Peyer's patch (tissue), 4 donors: ENCODE measurements at regions not wholly inside any gene's neighbourhood (a gene's known extent, or its start where the extent isn't known, plus 50 kb on each side); places are given as distances from the start of the nearest gene placed in this dataset.

Experiments
- DNase-seq, 3 donors: peaks; one replicate each; pipeline ENCODE4 v3.0.0-alpha.2; 2017 to 2019
- H3K27ac ChIP-seq, 4 donors: fragments of 200-600 bp; sonication (generic); one replicate each; pipeline ENCODE4 v1.5.1; 2016 to 2019
- H3K27me3 ChIP-seq, 2 donors: fragments of 200-600 bp; sonication (generic); one replicate each; pipeline ENCODE4 v1.5.1; 2019
- H3K36me3 ChIP-seq, 3 donors: fragments of 200-600 bp; sonication (generic); one replicate each; pipeline ENCODE4 v1.5.1; 2016 to 2019
- H3K4me1 ChIP-seq, 4 donors: fragments of 200-600 bp; sonication (generic); one replicate each; pipeline ENCODE4 v1.5.1; 2016 to 2019
- H3K4me3 ChIP-seq, 4 donors: fragments of 200-600 bp; sonication (generic); 1 replicate in 3 of 4; 2 replicates in 1 of 4; pipeline ENCODE4 v1.5.1; 2016 to 2019; ENCODE audit warnings: mild to moderate bottlenecking in 1 of 4
- H3K9me3 ChIP-seq, 4 donors: fragments of 200-600 bp; sonication (generic); one replicate each; pipeline ENCODE4 v1.5.1; 2016 to 2019; ENCODE audit warnings: mild to moderate bottlenecking in 1 of 4
- CTCF ChIP-seq, 6 experiments: fragments of 450-650 bp in 4 of 6; fragments of 200-600 bp in 2 of 6; sonication (generic) in 1 of 6; IDR thresholded peaks; one replicate each; pipeline ENCODE4 v1.5.1; 2017 to 2019; ENCODE audit warnings: antibody characterized with exemption in 6 of 6, mild to moderate bottlenecking in 3 of 6, moderate library complexity in 1 of 6
- POLR2A ChIP-seq, 2 donors: fragments of 450-650 bp; IDR thresholded peaks; one replicate each; pipeline ENCODE4 v1.5.1; 2017; ENCODE audit warnings: antibody characterized with exemption in 2 of 2, mild to moderate bottlenecking in 2 of 2, moderate library complexity in 2 of 2

- TF ChIP-seq POLR2A (IDR thresholded peaks at IDR 0.05) = no peak
- no peak for TF ChIP-seq CTCF (IDR thresholded peaks at IDR 0.05)
- Histone ChIP-seq H3K27me3 (no peaks in the 10 kb centered on the region), H3K4me3 (no peak overlapping the region), H3K36me3 (no peaks in the 10 kb centered on the region), H3K27ac (peak overlapping the region in 2 of 4 donors; percentile 44 to 54), H3K4me1 (peaks cover 0 to 14% (median 0%) of the 10 kb centered on the region in 4 donors), H3K9me3 (no peaks in the 10 kb centered on the region)
- no peak for DNase-seq
These were observed 60.3 kb upstream of the RNU6ATAC start for GRCh38 chr9:134224567-134225093.

GRCh38 chr9:134225186-134225585, 60.8 kb upstream of the RNU6ATAC start:
- no peak for TF ChIP-seq CTCF (IDR thresholded peaks at IDR 0.05)
- TF ChIP-seq POLR2A (IDR thresholded peaks at IDR 0.05) = no peak
- peaks cover 0 to 14% (median 0%) of the 10 kb centered on the region in 4 donors for H3K4me1 ChIP-seq
- H3K9me3 ChIP-seq = no peaks in the 10 kb centered on the region
- H3K27me3 ChIP-seq = no peaks in the 10 kb centered on the region
- no peak overlapping the region for H3K4me3 ChIP-seq
- peak overlapping the region in 1 of 4 donors; percentile 74 for H3K27ac ChIP-seq
- H3K36me3 ChIP-seq = no peaks in the 10 kb centered on the region
- no peak for DNase-seq

GRCh38 chr9:134225816-134226215, 61.5 kb upstream of the RNU6ATAC start:
- Histone ChIP-seq H3K4me3 (no peak overlapping the region), H3K27ac (peak overlapping the region in 2 of 4 donors; percentile 65 to 74), H3K36me3 (no peaks in the 10 kb centered on the region), H3K27me3 (no peaks in the 10 kb centered on the region), H3K9me3 (no peaks in the 10 kb centered on the region), H3K4me1 (peaks cover 0 to 20% (median 0%) of the 10 kb centered on the region in 4 donors)
- no peak for DNase-seq
- TF ChIP-seq POLR2A (IDR thresholded peaks at IDR 0.05) (no peak), CTCF (IDR thresholded peaks at IDR 0.05) (no peak)

GRCh38 chr9:134226221-134226930, 62.0 kb upstream of the RNU6ATAC start:
- peak in 1 of 3 donors; percentile 66 for DNase-seq
- TF ChIP-seq CTCF (IDR thresholded peaks at IDR 0.05) = no peak
- no peak for TF ChIP-seq POLR2A (IDR thresholded peaks at IDR 0.05)
- Histone ChIP-seq H3K9me3 (no peaks in the 10 kb centered on the region), H3K27ac (peak overlapping the region in 2 of 4 donors; percentile 72 to 74), H3K4me3 (no peak overlapping the region), H3K4me1 (peaks cover 0 to 26% (median 0%) of the 10 kb centered on the region in 4 donors), H3K27me3 (no peaks in the 10 kb centered on the region), H3K36me3 (no peaks in the 10 kb centered on the region)

GRCh38 chr9:134227451-134228411, 63.4 kb upstream of the RNU6ATAC start:
- H3K27ac ChIP-seq = peak overlapping the region in 2 of 4 donors; percentile 72 to 74
- H3K4me3 ChIP-seq = no peak overlapping the region
- H3K4me1 ChIP-seq = peaks cover 0 to 31% (median 0%) of the 10 kb centered on the region in 4 donors
- no peaks in the 10 kb centered on the region for H3K36me3 ChIP-seq
- H3K9me3 ChIP-seq = peaks cover 0 to 3% (median 0%) of the 10 kb centered on the region in 4 donors
- DNase-seq = no peak
- no peak for TF ChIP-seq CTCF (IDR thresholded peaks at IDR 0.05)
- TF ChIP-seq POLR2A (IDR thresholded peaks at IDR 0.05) = no peak
- no peaks in the 10 kb centered on the region for H3K27me3 ChIP-seq
